Aorta (tissue), 5 donors: ENCODE measurements at regions not wholly inside any gene's neighbourhood (a gene's known extent, or its start where the extent isn't known, plus 50 kb on each side); places are given as distances from the start of the nearest gene placed in this dataset.

Source experiments
- ATAC-seq: fragments of 200-7000 bp; cut with Tn5 transposase; one replicate; pipeline ENCODE4 v1.9.1; 2022; ENCODE audit warnings: moderate library complexity; ENCODE audit not compliant: low FRiP score
- DNase-seq, 2 donors: peaks; one replicate each; pipeline ENCODE4 v3.0.0-alpha.2; 2020
- H3K27ac ChIP-seq, 2 donors: one replicate each; pipeline ENCODE4 v1.5.1; 2013; ENCODE audit warnings: low read length in 2 of 2, mild to moderate bottlenecking in 2 of 2, moderate library complexity in 2 of 2, control low read depth in 1 of 2, inconsistent platforms in 1 of 2, low read depth in 1 of 2
- H3K27me3 ChIP-seq, 2 donors: one replicate each; pipeline ENCODE4 v1.6.1; 2013; ENCODE audit warnings: control low read depth in 1 of 2, low read length in 1 of 2, mild to moderate bottlenecking in 1 of 2, moderate library complexity in 1 of 2; ENCODE audit not compliant: insufficient read depth in 2 of 2, control insufficient read depth in 1 of 2
- H3K36me3 ChIP-seq, 2 donors: one replicate each; pipeline ENCODE4 v1.6.1; 2013; ENCODE audit warnings: control low read depth in 1 of 2, low read length in 1 of 2, mild to moderate bottlenecking in 1 of 2; ENCODE audit not compliant: insufficient read depth in 2 of 2, control insufficient read depth in 1 of 2
- H3K4me1 ChIP-seq, 2 donors: one replicate each; pipeline ENCODE4 v1.6.1; 2013; ENCODE audit warnings: low read length in 2 of 2, control low read depth in 1 of 2, mild to moderate bottlenecking in 1 of 2, moderate library complexity in 1 of 2; ENCODE audit not compliant: insufficient read depth in 2 of 2, control insufficient read depth in 1 of 2
- H3K4me3 ChIP-seq, 2 donors: one replicate each; pipeline ENCODE4 v1.5.1; 2013; ENCODE audit warnings: low read length in 2 of 2, control low read depth in 1 of 2, mild to moderate bottlenecking in 1 of 2
- H3K9me3 ChIP-seq: one replicate; pipeline ENCODE4 v1.6.1; 2013; ENCODE audit warnings: mild to moderate bottlenecking, low read length; ENCODE audit not compliant: control insufficient read depth
- WGBS, 2 donors: extraction: QIAGEN DNeasy Blood & Tissue Kit; methylation state at CpG; one replicate each; pipeline ENCODE4 v1.1.7; 2013; 5-methylcytosine and 5-hydroxymethylcytosine counted together
- intact Hi-C, 2 donors: fragments of 100-400 bp; cut with DNase I; formaldehyde crosslinking; loops; one replicate each; pipeline versions ENCODE4 v1.14.2 to v1.15.0; 2022
- donor health status: healthy with polysubstance abuse.
- donor health status: Bipolar disorder and iron deficiency.
- donor health status: DM: no; HTN: no; CAD: no.
- donor health status: DM: no; HTN: no; CAD: no.
- donor health status: DM: yes; HTN: yes; CAD: no.

DNA sequence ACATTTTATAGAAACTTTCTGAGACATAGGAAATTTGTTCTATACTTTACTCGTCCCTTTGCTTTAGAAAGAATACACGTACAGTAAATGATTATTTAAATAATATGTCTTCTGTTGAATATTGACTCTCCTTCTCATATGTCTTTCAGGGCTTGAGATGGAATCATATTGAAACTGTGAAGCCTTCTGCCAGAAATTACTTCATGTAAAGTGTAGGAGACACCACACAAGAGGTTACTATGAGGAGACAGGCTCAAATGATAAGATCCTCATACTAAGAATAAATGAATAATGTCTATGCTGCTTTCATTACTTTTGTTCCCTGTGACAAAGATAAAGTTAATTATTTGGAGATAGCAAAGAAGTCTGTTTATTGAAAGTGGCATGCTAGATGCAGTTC, 1240.3 kb upstream of the MAP3K7 start:
- Histone ChIP-seq H3K4me3 (no peak overlapping the region), H3K27me3 (no peaks in the 10 kb centered on the region), H3K4me1 (no peaks in the 10 kb centered on the region), H3K9me3 (no peaks in the 10 kb centered on the region), H3K36me3 (no peaks in the 10 kb centered on the region), H3K27ac (no peak overlapping the region)
- WGBS, 2 donors: 76 to 81% methylated on average over 2 of the region's 2 CpGs
- DNase-seq (no peak), ATAC-seq (no peak)
- intact Hi-C loops: no loop called here

DNA sequence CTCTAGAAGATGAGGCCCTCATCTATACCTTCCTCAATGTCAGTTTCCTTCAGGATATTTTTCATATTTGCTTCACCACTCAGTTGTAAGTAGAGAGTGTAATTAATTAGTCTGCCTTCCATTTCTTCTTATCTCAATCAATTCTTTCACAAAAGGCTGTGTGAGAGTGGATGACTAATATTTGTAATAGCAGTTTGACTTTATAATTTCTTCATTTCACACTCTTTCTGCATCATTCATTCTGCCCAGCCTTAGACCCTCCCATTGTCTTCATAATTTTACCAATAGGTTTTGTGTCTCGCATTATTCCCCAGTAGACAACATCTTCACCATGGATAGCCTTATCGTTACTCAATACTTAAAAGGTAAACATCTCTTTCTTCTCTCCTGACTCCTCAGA, 1239.3 kb upstream of the MAP3K7 start:
- H3K9me3 ChIP-seq: no peaks in the 10 kb centered on the region
- intact Hi-C loops: no loop called here
- no peaks in the 10 kb centered on the region for H3K36me3 ChIP-seq
- H3K27me3 ChIP-seq: no peaks in the 10 kb centered on the region
- H3K4me3 ChIP-seq: no peak overlapping the region
- no peak for DNase-seq
- ATAC-seq: no peak
- WGBS, 2 donors: 92 to 93% methylated on average over 2 of the region's 2 CpGs
- H3K27ac ChIP-seq: no peak overlapping the region
- H3K4me1 ChIP-seq: no peaks in the 10 kb centered on the region

- intact Hi-C loops: no loop called here
- Histone ChIP-seq H3K27me3 (no peaks in the 10 kb centered on the region), H3K4me3 (no peak overlapping the region), H3K27ac (no peak overlapping the region), H3K4me1 (no peaks in the 10 kb centered on the region), H3K9me3 (no peaks in the 10 kb centered on the region), H3K36me3 (no peaks in the 10 kb centered on the region)
- DNase-seq (no peak), ATAC-seq (no peak)
Measured at GRCh38 chr6:91824331-91824730, 1237.5 kb upstream of the MAP3K7 start.

- H3K4me1 ChIP-seq: no peaks in the 10 kb centered on the region
- H3K4me3 ChIP-seq: no peak overlapping the region
- no peaks in the 10 kb centered on the region for H3K9me3 ChIP-seq
- no peaks in the 10 kb centered on the region for H3K27me3 ChIP-seq
- H3K27ac ChIP-seq: no peak overlapping the region
- no peaks in the 10 kb centered on the region for H3K36me3 ChIP-seq
- no peak for DNase-seq
- intact Hi-C loops: no loop called here
- ATAC-seq: no peak
Measured at GRCh38 chr6:91822581-91822980, 1235.7 kb upstream of the MAP3K7 start.

- ATAC-seq: no peak
- no peaks in the 10 kb centered on the region for H3K9me3 ChIP-seq
- WGBS, 2 donors: 97% methylated on average over 18 of the region's 18 CpGs
- intact Hi-C loops: no loop called here
- no peaks in the 10 kb centered on the region for H3K27me3 ChIP-seq
- H3K4me3 ChIP-seq: no peak overlapping the region
- no peaks in the 10 kb centered on the region for H3K36me3 ChIP-seq
- no peak overlapping the region for H3K27ac ChIP-seq
- H3K4me1 ChIP-seq: no peaks in the 10 kb centered on the region
- DNase-seq: peak in 1 of 2 donors; percentile 21
Measured at GRCh38 chr6:91816335-91816734, 1229.5 kb upstream of the MAP3K7 start.

- H3K4me1 ChIP-seq: no peaks in the 10 kb centered on the region
- DNase-seq: no peak
- no peak overlapping the region for H3K27ac ChIP-seq
- H3K27me3 ChIP-seq: no peaks in the 10 kb centered on the region
- intact Hi-C loops: no loop called here
- H3K36me3 ChIP-seq: no peaks in the 10 kb centered on the region
- 35 to 51% methylated on average over 3 of the region's 3 CpGs for WGBS, 2 donors
- no peak overlapping the region for H3K4me3 ChIP-seq
- ATAC-seq: no peak
- H3K9me3 ChIP-seq: no peaks in the 10 kb centered on the region
Measured at GRCh38 chr6:91813641-91814040, 1226.8 kb upstream of the MAP3K7 start.

GRCh38 chr6:91812596-91813274, 1225.9 kb upstream of the MAP3K7 start:
- ATAC-seq: no peak
- H3K27ac ChIP-seq: no peak overlapping the region
- no peak for DNase-seq
- H3K36me3 ChIP-seq: no peaks in the 10 kb centered on the region
- WGBS, 2 donors: 10 to 11% methylated on average over 1 of the region's 1 CpG
- no peaks in the 10 kb centered on the region for H3K9me3 ChIP-seq
- H3K27me3 ChIP-seq: no peaks in the 10 kb centered on the region
- intact Hi-C loops: no loop called here
- H3K4me1 ChIP-seq: no peaks in the 10 kb centered on the region
- H3K4me3 ChIP-seq: no peak overlapping the region

DNA sequence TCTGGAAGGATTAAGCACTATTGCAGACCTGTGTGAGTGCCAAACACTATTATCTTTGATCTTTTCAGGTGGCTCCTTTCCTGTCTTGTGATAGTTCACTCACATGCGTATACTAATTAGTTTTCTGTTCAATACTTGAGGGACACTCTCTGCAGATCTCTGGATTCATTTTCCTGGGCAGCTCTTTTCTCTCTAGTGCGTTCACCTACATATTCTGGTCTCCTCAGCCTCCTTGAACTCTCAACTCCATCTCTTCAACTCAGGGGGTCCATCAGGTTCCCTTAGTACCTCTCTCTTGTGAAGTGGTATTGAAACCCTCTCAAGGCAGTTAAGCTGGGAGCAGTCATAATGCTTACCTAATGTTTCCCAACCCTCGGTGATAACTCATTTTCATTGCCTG, 1218.1 kb upstream of the MAP3K7 start:
- Histone ChIP-seq H3K4me3 (no peak overlapping the region), H3K27me3 (no peaks in the 10 kb centered on the region), H3K27ac (no peak overlapping the region), H3K9me3 (no peaks in the 10 kb centered on the region), H3K4me1 (no peaks in the 10 kb centered on the region), H3K36me3 (no peaks in the 10 kb centered on the region)
- ATAC-seq (no peak), DNase-seq (no peak)
- intact Hi-C loops: no loop called here
- WGBS, 2 donors: 90 to 96% methylated on average over 3 of the region's 3 CpGs

DNA sequence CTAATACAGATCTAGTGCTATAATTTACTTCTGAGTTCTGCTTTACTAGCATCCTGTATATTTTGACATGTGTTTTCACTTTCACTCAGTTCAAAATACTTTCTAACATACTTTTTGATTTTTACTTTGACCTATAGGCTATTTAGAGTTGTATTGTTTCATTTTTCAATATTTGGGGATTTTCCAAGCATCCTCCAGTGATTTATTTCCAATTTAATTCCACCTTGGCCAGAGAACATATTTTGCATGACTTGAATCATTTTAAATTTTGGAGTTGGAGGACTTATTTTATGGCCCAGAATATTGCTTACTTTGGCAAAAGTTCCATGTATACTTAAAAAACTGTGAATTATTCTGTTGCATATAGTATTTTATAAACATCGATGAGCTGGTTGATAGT, 1215.6 kb upstream of the MAP3K7 start:
- H3K9me3 ChIP-seq: no peaks in the 10 kb centered on the region
- H3K27me3 ChIP-seq: no peaks in the 10 kb centered on the region
- no peak overlapping the region for H3K4me3 ChIP-seq
- H3K27ac ChIP-seq: no peak overlapping the region
- H3K4me1 ChIP-seq: no peaks in the 10 kb centered on the region
- 73 to 90% methylated on average over 1 of the region's 1 CpG for WGBS, 2 donors
- intact Hi-C loops: no loop called here
- no peaks in the 10 kb centered on the region for H3K36me3 ChIP-seq
- ATAC-seq (no peak), DNase-seq (no peak)
